ENCODE measurements at regions not wholly inside any gene's neighbourhood (a gene's known extent, or its start where the extent isn't known, plus 50 kb on each side); places are given as distances from the start of the nearest gene placed in this dataset.

DNA sequence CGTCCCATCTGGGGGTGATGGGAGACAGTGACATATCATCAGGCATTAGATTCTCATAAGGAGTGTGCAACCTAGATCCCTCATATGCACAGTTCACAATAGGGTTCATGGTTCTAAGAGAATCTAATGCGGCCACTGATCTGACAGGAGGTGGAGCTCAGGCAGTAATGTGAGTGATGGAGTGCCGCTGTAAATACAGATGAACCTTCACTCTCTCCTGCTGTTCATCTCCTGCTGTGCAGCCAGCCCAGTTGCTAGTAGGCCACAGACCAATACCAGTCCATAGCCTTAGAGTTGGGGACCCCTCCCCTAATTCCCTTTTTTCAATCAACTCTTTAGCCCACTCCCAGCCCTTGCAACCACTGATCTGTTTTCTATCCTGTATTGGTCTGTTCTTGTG lies 581.1 kb upstream of the AUTS2 start:
- TF ChIP-seq EP300 (IDR thresholded peaks at IDR 0.05) (no peak), POLR2A (IDR thresholded peaks at IDR 0.05) (no peak)
- TF ChIP-seq, protein P1, sequence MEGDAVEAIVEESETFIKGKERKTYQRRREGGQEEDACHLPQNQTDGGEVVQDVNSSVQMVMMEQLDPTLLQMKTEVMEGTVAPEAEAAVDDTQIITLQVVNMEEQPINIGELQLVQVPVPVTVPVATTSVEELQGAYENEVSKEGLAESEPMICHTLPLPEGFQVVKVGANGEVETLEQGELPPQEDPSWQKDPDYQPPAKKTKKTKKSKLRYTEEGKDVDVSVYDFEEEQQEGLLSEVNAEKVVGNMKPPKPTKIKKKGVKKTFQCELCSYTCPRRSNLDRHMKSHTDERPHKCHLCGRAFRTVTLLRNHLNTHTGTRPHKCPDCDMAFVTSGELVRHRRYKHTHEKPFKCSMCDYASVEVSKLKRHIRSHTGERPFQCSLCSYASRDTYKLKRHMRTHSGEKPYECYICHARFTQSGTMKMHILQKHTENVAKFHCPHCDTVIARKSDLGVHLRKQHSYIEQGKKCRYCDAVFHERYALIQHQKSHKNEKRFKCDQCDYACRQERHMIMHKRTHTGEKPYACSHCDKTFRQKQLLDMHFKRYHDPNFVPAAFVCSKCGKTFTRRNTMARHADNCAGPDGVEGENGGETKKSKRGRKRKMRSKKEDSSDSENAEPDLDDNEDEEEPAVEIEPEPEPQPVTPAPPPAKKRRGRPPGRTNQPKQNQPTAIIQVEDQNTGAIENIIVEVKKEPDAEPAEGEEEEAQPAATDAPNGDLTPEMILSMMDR (IDR thresholded peaks at IDR 0.05), result no peak

Measured in gastroesophageal sphincter (tissue), 3 donors.